Keratinocyte (primary cell): ENCODE measurements at regions not wholly inside any gene's neighbourhood (a gene's known extent, or its start where the extent isn't known, plus 50 kb on each side); places are given as distances from the start of the nearest gene placed in this dataset.

Source experiments
- CTCF ChIP-seq, 3 experiments: IDR thresholded peaks in 1 of 3; conservative IDR thresholded peaks in 1 of 3; optimal IDR thresholded peaks in 1 of 3; 2 replicates in 2 of 3; 3 replicates in 1 of 3; pipeline versions ENCODE3 to v1.5.1; 2011; ENCODE audit warnings: low read length in 3 of 3, mild to moderate bottlenecking in 3 of 3, moderate library complexity in 2 of 3, control low read depth in 1 of 3, inconsistent platforms in 1 of 3; ENCODE audit not compliant: insufficient read depth in 2 of 3; ENCODE audit errors: extremely low read depth in 1 of 3
- EZH2 ChIP-seq: IDR thresholded peaks from one replicate; pipeline ENCODE4 v1.6.1; 2012; ENCODE audit warnings: inconsistent platforms, mild to moderate bottlenecking, low read length, moderate library complexity

- no peak for TF ChIP-seq CTCF (optimal IDR thresholded peaks at IDR 0.05 in 1 of 3, IDR thresholded peaks at IDR 0.05 in 1 of 3, conservative IDR thresholded peaks at IDR 0.05 in 1 of 3; ENCODE audit: extremely low read depth in 1 of 3, insufficient read depth in 2 of 3, low read length in 3 of 3)
- no peak for TF ChIP-seq EZH2
Observed at GRCh38 chr22:49646876-49647275, 180.8 kb downstream of the BRD1 start.
